ENCODE measurements at regions not wholly inside any gene's neighbourhood (a gene's known extent, or its start where the extent isn't known, plus 50 kb on each side); places are given as distances from the start of the nearest gene placed in this dataset.
"Not testable (repeated sequence)": the region's sequence is repeated elsewhere in the genome, so short reads cannot be mapped to it uniquely, and the experiment has no call there.

DNA sequence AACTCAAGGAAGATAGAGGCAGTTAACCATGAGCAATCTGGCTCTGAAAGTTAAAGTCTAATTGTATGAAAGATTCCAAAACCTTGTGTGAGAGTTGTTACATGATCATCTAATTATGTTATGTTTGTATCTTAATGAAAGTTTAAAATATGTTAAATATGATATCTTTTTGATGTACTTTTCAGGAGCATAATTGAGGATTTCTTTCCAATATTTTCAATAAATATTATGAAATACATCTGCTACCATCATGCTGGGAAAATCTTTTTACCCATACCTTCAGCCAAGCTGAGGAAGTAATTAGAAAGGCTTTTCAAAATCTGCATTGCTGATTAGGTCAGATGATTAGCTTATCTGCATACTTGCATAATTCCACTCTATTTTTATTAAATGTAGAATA lies 318.4 kb downstream of the KLF12 start:
- Histone ChIP-seq H3K27ac (no peak overlapping the region), H3K27me3 (no peaks in the 10 kb centered on the region), H3K4me1 (ENCODE audit: low read depth) (no peaks in the 10 kb centered on the region), H3K4me3 (no peak overlapping the region), H3K36me3 (peaks cover 4% of the 10 kb centered on the region), H3K9me3 (ENCODE audit: low read depth) (no peaks in the 10 kb centered on the region)
- no peak for DNase-seq (ENCODE audit: low read depth in 1 of 2, low spot score in 1 of 2)
- TF ChIP-seq, protein P1, sequence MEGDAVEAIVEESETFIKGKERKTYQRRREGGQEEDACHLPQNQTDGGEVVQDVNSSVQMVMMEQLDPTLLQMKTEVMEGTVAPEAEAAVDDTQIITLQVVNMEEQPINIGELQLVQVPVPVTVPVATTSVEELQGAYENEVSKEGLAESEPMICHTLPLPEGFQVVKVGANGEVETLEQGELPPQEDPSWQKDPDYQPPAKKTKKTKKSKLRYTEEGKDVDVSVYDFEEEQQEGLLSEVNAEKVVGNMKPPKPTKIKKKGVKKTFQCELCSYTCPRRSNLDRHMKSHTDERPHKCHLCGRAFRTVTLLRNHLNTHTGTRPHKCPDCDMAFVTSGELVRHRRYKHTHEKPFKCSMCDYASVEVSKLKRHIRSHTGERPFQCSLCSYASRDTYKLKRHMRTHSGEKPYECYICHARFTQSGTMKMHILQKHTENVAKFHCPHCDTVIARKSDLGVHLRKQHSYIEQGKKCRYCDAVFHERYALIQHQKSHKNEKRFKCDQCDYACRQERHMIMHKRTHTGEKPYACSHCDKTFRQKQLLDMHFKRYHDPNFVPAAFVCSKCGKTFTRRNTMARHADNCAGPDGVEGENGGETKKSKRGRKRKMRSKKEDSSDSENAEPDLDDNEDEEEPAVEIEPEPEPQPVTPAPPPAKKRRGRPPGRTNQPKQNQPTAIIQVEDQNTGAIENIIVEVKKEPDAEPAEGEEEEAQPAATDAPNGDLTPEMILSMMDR (IDR thresholded peaks at IDR 0.05; ENCODE audit: low read depth, low read length): no peak

DNA sequence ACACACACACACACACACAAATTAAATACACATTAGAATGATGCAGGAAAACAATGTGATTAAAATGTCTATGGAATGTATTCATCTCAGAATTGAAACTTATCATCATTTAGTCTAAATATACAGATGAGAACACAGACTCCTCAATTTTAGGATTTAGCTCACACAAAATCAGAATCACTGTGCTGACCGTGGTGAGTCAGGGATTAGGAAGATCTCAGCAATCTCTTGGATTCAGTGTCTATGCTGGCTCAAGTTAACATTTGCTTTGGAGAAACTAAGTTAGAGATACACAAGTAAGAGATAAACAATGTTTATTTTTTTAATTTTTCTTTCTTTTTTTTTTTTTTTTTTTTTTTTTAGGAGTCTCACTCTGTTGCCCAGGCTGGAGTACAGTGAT lies 323.6 kb downstream of the KLF12 start:
- Histone ChIP-seq H3K4me3 (no peak overlapping the region), H3K27ac (no peak overlapping the region), H3K36me3 (peaks cover 4% of the 10 kb centered on the region), H3K4me1 (ENCODE audit: low read depth) (no peaks in the 10 kb centered on the region), H3K9me3 (ENCODE audit: low read depth) (no peaks in the 10 kb centered on the region), H3K27me3 (no peaks in the 10 kb centered on the region)
- no peak for DNase-seq (ENCODE audit: low read depth in 1 of 2, low spot score in 1 of 2)
- TF ChIP-seq, protein P1 (IDR thresholded peaks at IDR 0.05; ENCODE audit: low read depth, low read length): no peak

DNA sequence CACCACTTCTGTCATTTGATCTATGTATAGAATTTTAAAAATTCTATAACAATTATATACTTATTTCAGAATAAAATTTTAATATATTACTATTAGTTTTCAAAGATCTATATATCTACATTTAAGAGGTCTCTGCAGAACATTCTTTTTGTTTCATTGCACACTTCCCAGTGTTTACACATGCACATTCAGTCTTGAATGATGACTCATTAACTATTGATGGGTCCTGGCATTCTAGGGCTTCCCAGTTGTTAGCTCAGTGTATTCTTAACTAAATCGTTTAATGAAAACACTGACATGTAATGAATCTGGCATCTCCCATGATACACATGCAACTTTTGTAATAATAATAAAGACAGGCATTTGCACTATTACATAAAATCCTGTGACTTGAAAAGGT lies 324.6 kb downstream of the KLF12 start:
- TF ChIP-seq, protein P1 (IDR thresholded peaks at IDR 0.05; ENCODE audit: low read depth, low read length): no peak
- H3K36me3 ChIP-seq: peaks cover 4% of the 10 kb centered on the region

DNA sequence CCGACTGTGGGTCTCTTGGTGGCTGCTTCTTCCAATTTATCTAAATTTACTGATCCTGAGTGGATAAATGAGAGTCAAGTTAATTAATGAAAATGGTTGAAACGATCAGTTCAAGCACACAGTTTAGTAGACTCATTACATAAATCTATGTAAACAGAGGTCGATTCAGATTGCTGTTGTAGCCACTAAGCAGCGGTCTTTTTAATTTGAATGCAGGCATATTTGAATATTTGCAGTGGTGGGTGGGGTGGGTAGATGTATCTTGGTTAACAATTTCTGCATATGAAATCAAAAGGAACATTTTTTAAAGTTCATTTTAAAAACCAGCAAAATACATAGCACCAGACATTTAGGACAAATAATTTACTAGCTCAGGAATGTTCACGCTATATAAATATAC lies 325.9 kb downstream of the KLF12 start:
- Histone ChIP-seq H3K36me3 (peaks cover 4% of the 10 kb centered on the region), H3K4me1 (ENCODE audit: low read depth) (no peaks in the 10 kb centered on the region), H3K4me3 (no peak overlapping the region), H3K9me3 (ENCODE audit: low read depth) (no peaks in the 10 kb centered on the region), H3K27ac (no peak overlapping the region), H3K27me3 (no peaks in the 10 kb centered on the region)
- TF ChIP-seq, protein P1 (IDR thresholded peaks at IDR 0.05; ENCODE audit: low read depth, low read length): no peak
- no peak for DNase-seq (ENCODE audit: low read depth in 1 of 2, low spot score in 1 of 2)

More for the DNA sequence above, 324.6 kb downstream of the KLF12 start:
- Histone ChIP-seq H3K4me3 (no peak overlapping the region), H3K9me3 (ENCODE audit: low read depth) (no peaks in the 10 kb centered on the region), H3K4me1 (ENCODE audit: low read depth) (no peaks in the 10 kb centered on the region), H3K27ac (no peak overlapping the region), H3K27me3 (no peaks in the 10 kb centered on the region)
- peak in 1 of 2 donors; percentile 8 for DNase-seq (ENCODE audit: low read depth in 1 of 2, low spot score in 1 of 2)

DNA sequence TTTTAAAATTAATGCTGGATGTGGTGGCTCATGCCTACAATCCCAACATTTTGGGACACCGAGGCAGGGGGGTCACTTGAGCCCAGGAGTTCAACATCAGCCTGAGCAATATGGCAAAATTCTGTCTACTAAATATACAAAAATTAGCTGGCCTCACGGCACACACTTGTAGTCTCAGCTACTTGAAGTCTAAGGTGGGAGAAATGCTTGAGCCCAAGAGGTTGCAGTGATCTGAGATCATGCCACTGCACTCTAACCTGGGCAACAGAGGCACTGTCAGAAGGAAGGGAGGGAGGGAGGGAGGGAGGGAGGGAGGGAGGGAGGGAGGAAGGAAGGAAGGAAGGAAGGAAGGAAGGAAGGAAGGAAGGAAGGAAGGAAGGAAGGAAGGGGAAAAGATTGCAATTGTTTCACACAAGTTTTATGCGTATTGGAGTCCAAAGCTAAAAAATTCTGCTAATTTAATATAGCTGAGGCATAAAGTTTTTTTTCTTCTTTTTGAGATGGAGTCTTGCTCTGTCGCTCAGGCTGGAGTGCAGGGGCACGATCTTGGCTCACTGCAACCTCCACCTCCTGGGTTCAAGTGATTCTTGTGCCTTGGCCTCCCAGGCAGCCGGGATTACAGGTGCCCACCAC lies 328.8 kb downstream of the KLF12 start:
- not testable (repeated sequence) for H3K9me3 ChIP-seq (ENCODE audit: low read depth); H3K36me3 ChIP-seq; H3K27me3 ChIP-seq; H3K4me1 ChIP-seq (ENCODE audit: low read depth); H3K27ac ChIP-seq; H3K4me3 ChIP-seq; DNase-seq (ENCODE audit: low read depth in 1 of 2, low spot score in 1 of 2)

DNA sequence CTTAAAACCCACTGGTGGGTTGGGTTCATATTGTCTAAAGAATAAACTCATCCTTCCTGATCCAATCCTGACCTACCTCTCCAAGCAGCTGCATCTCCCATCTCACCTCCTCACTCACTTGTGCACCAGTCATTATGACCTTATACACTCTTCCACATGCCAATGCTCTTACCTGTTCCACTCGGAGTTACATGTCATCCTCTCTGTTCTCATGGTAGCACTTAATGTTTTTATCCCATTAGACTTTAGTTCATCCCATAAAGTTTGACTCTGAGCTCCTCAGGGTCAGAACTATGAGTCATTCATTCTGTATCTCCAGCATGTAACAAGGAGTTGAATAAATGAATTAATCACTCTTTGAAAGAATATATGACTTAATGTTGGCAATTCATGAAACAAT lies 330.2 kb downstream of the KLF12 start:
- no peak for DNase-seq (ENCODE audit: low read depth in 1 of 2, low spot score in 1 of 2)

More for the DNA sequence above, 330.2 kb downstream of the KLF12 start:
- H3K9me3 ChIP-seq (ENCODE audit: low read depth): no peaks in the 10 kb centered on the region
- no peaks in the 10 kb centered on the region for H3K4me1 ChIP-seq (ENCODE audit: low read depth)
- H3K27me3 ChIP-seq: no peaks in the 10 kb centered on the region
- TF ChIP-seq, protein P1 (IDR thresholded peaks at IDR 0.05; ENCODE audit: low read depth, low read length): no peak
- H3K4me3 ChIP-seq: no peak overlapping the region
- no peaks in the 10 kb centered on the region for H3K36me3 ChIP-seq
- no peak overlapping the region for H3K27ac ChIP-seq

Measured in cardiac muscle cell (in vitro differentiated cells and primary cell).